Prostate gland (tissue), 2 donors: ENCODE measurements at regions not wholly inside any gene's neighbourhood (a gene's known extent, or its start where the extent isn't known, plus 50 kb on each side); places are given as distances from the start of the nearest gene placed in this dataset.

Experiments
- DNase-seq: peaks from one replicate; pipeline ENCODE4 v3.0.0-alpha.2; 2019; ENCODE audit warnings: low spot score
- H3K27ac ChIP-seq, 2 donors: fragments of 200-600 bp; sonication (generic); 2 replicates each; pipeline ENCODE4 v1.5.1; 2017 to 2019
- H3K27me3 ChIP-seq: fragments of 200-600 bp; sonication (generic); replicated peaks from 2 replicates; pipeline ENCODE4 v1.5.1; 2019; ENCODE audit not compliant: insufficient read depth
- H3K36me3 ChIP-seq, 2 donors: fragments of 200-600 bp; sonication (generic); 1 replicate in 1 of 2; 2 replicates in 1 of 2; pipeline versions ENCODE4 v1.5.1 to v1.8.1; 2017 to 2019
- H3K4me1 ChIP-seq: fragments of 200-600 bp; sonication (generic); replicated peaks from 2 replicates; pipeline ENCODE4 v1.5.1; 2019
- H3K4me3 ChIP-seq, 2 donors: fragments of 200-600 bp; sonication (generic); 2 replicates each; pipeline ENCODE4 v1.5.1; 2017 to 2019
- H3K9me3 ChIP-seq: fragments of 200-600 bp; sonication (generic); 2 replicates; pipeline ENCODE4 v1.5.1; 2017
- CTCF ChIP-seq, 4 experiments: fragments of 200-600 bp in 2 of 4; fragments of 450-650 bp in 2 of 4; sonication (generic) in 2 of 4; IDR thresholded peaks; 1 replicate in 3 of 4; 2 replicates in 1 of 4; pipeline ENCODE4 v1.5.1; 2016 to 2019; ENCODE audit warnings: antibody characterized with exemption in 4 of 4, mild to moderate bottlenecking in 2 of 4, moderate library complexity in 2 of 4
- POLR2A ChIP-seq: fragments of 450-650 bp; IDR thresholded peaks from one replicate; pipeline ENCODE4 v1.6.1; 2016; ENCODE audit warnings: antibody characterized with exemption, mild to moderate bottlenecking
- POLR2AphosphoS5 ChIP-seq: sonication (generic); formaldehyde crosslinking; IDR thresholded peaks from one replicate; pipeline ENCODE4 v1.6.1; 2017; ENCODE audit warnings: antibody characterized with exemption
- WGBS: methylation state at CpG from one replicate; pipeline ENCODE4 v1.1.5; 2018; 5-methylcytosine and 5-hydroxymethylcytosine counted together
- intact Hi-C: fragments of 100-400 bp; cut with DNase I; formaldehyde crosslinking; loops from one replicate; pipeline ENCODE4 v1.14.2; 2022

DNA sequence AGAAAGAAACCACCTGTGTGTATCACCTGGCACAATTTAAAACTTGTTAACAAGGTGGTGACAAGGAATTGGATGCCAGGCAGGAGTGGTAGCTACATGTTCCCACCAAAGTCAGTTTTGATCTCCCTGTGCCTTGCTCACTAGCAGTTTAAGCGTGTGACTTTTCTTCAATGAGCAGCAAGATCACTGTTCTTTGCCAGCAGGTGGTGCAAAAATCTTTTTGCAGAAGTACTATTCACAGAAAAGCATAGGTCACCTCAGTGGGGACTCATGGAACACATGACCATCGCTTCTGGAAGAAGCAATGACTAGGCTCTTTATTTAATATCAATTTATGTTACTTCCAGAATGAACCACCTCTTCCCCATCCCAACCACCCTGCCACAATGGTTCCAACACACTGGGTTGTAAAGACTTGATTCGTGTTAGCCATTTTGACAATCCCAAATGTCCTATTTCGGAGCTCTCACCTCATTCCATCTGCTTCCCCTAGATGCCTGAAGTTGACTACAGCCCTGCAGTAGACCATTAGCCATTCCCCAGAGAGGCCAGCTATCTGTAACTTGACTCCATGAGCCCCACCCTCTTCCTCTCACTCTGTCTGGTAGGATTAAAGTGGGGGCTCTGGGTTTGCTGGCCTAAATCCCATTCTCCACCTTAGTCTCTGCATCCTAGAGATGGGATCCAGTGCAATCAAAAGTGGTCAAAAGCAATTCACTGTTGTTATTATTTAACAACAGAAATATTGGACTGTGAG is 59.1 kb upstream of the TNFRSF19 start:
- intact Hi-C loops: no loop called here
- no peaks in the 10 kb centered on the region for H3K27me3 ChIP-seq
- no peak overlapping the region for H3K27ac ChIP-seq
- H3K4me3 ChIP-seq: no peak overlapping the region
- no peak for DNase-seq
- H3K36me3 ChIP-seq: no peaks in the 10 kb centered on the region
- H3K4me1 ChIP-seq: no peaks in the 10 kb centered on the region
- WGBS: 70% methylated on average over 4 of the region's 4 CpGs
- TF ChIP-seq POLR2A (no peak), CTCF (IDR thresholded peaks at IDR 0.05) (peak in 2 of 4 experiments; percentile 9 to 42)
- H3K9me3 ChIP-seq: no peaks in the 10 kb centered on the region

DNA sequence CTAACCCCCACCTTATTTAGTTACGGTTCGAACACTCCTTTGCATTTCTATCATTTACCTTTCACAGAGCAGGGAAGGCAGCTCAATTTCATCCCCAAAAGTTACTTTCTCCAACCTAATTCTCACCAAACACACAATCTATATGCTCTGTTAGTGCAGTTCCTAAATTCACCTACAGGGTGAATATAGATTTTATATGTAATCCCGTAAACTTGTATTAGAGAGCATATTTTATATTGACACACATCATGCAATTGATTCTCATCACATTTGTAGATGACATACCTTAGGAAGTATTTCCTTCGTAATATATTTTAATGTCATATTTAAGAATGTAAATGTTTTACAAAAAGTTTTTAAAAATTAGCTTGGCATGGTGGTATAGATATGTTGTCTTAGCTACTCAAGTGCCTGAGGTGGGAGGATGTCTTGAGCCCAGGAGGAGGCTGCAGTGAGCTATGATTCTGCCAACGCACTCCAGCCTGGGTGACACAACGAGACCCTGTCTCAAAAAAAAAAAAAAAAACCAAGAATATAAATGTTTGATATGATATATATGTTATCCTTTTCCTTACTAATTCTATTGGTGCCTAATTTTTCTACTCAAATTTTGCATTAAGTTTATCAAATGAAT is 57.3 kb upstream of the TNFRSF19 start:
- Histone ChIP-seq H3K9me3 (no peaks in the 10 kb centered on the region), H3K4me1 (no peaks in the 10 kb centered on the region), H3K4me3 (no peak overlapping the region), H3K27ac (no peak overlapping the region), H3K27me3 (no peaks in the 10 kb centered on the region), H3K36me3 (no peaks in the 10 kb centered on the region)
- no peak for TF ChIP-seq POLR2A
- peak in 1 of 4 experiments; percentile 24 for TF ChIP-seq CTCF (IDR thresholded peaks at IDR 0.05)
- TF ChIP-seq POLR2AphosphoS5: no peak
- 97% methylated on average over 6 of the region's 6 CpGs for WGBS
- intact Hi-C loops: no loop called here
- DNase-seq: no peak

GRCh38 chr13:23513455-23513854 is 56.8 kb upstream of the TNFRSF19 start:
- Histone ChIP-seq H3K9me3 (no peaks in the 10 kb centered on the region), H3K27ac (no peak overlapping the region), H3K4me1 (no peaks in the 10 kb centered on the region), H3K36me3 (no peaks in the 10 kb centered on the region), H3K27me3 (no peaks in the 10 kb centered on the region), H3K4me3 (no peak overlapping the region)
- DNase-seq: no peak
- WGBS: 32% methylated on average over 3 of the region's 3 CpGs
- intact Hi-C loops: no loop called here
- TF ChIP-seq POLR2A (no peak), CTCF (IDR thresholded peaks at IDR 0.05) (no peak), POLR2AphosphoS5 (no peak)

- H3K36me3 ChIP-seq: no peaks in the 10 kb centered on the region
- H3K27me3 ChIP-seq: no peaks in the 10 kb centered on the region
- no peak overlapping the region for H3K27ac ChIP-seq
- H3K4me1 ChIP-seq: no peaks in the 10 kb centered on the region
- DNase-seq: no peak
- H3K4me3 ChIP-seq: no peak overlapping the region
- intact Hi-C loops: no loop called here
- no peak for TF ChIP-seq POLR2AphosphoS5
- TF ChIP-seq CTCF (IDR thresholded peaks at IDR 0.05): no peak
- no peak for TF ChIP-seq POLR2A
- H3K9me3 ChIP-seq: no peaks in the 10 kb centered on the region
- 70% methylated on average over 4 of the region's 4 CpGs for WGBS
Observed at GRCh38 chr13:23514076-23514475, 56.1 kb upstream of the TNFRSF19 start.

DNA sequence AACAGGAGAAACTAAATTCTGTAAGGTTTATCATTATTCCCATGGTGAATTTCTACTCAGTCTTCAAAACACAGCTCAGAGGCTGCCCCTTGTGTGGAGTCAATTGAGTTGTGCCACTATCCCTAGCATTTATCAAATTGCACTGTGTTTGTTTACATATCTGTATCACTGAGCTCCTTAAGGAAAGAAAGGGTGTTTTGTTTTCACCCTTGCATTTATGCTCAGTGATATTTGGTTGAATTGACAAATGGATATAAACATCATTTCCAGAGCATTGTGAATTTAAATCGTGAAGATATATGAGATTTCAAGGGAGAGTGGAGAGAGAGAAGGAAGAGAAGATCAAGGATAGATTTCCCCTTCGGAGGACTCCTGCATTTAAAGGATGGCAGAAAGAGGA is 55.1 kb upstream of the TNFRSF19 start:
- Histone ChIP-seq H3K4me1 (no peaks in the 10 kb centered on the region), H3K27ac (no peak overlapping the region), H3K4me3 (no peak overlapping the region), H3K9me3 (no peaks in the 10 kb centered on the region), H3K27me3 (no peaks in the 10 kb centered on the region), H3K36me3 (no peaks in the 10 kb centered on the region)
- no peak for TF ChIP-seq CTCF (IDR thresholded peaks at IDR 0.05)
- no peak for TF ChIP-seq POLR2A
- TF ChIP-seq POLR2AphosphoS5: no peak
- 60% methylated on average over 2 of the region's 2 CpGs for WGBS
- intact Hi-C loops: loop anchor here (5.0 kb wide), 1 partner anchor 42 kb away; no protein-coding TSS in a partner anchor
- DNase-seq: no peak
